Liver (tissue), 8 donors: ENCODE measurements at regions not wholly inside any gene's neighbourhood (a gene's known extent, or its start where the extent isn't known, plus 50 kb on each side); places are given as distances from the start of the nearest gene placed in this dataset.

Experiments
- DNase-seq: peaks from one replicate; pipeline ENCODE4 v3.0.0-alpha.2; 2017; ENCODE audit warnings: low spot score
- H3K27ac ChIP-seq, 2 donors: one replicate each; pipeline ENCODE4 v1.7.0; 2013; ENCODE audit warnings: inconsistent platforms in 2 of 2, low read length in 2 of 2, control low read depth in 1 of 2, low read depth in 1 of 2, mild to moderate bottlenecking in 1 of 2
- H3K27me3 ChIP-seq, 4 donors: one replicate each; pipeline versions ENCODE4 v1.6.1 to v1.7.0; 2013; ENCODE audit warnings: low read length in 3 of 4, inconsistent platforms in 1 of 4, mild to moderate bottlenecking in 1 of 4, moderate library complexity in 1 of 4; ENCODE audit not compliant: control insufficient read depth in 4 of 4, insufficient read depth in 4 of 4
- H3K36me3 ChIP-seq, 4 donors: one replicate each; pipeline versions ENCODE4 v1.6.1 to v1.7.0; 2013; ENCODE audit warnings: low read length in 3 of 4, mild to moderate bottlenecking in 3 of 4, low read depth in 1 of 4, moderate library complexity in 1 of 4; ENCODE audit not compliant: control insufficient read depth in 4 of 4, insufficient read depth in 3 of 4
- H3K4me1 ChIP-seq, 4 donors: one replicate each; pipeline versions ENCODE4 v1.6.1 to v1.7.0; 2013; ENCODE audit warnings: low read length in 3 of 4, mild to moderate bottlenecking in 3 of 4, moderate library complexity in 1 of 4; ENCODE audit not compliant: control insufficient read depth in 4 of 4, insufficient read depth in 4 of 4
- H3K4me3 ChIP-seq, 3 donors: one replicate each; pipeline versions ENCODE4 v1.6.1 to v1.7.0; 2013; ENCODE audit warnings: low read length in 3 of 3, control low read depth in 1 of 3, low read depth in 1 of 3, mild to moderate bottlenecking in 1 of 3
- H3K9ac ChIP-seq, 2 donors: one replicate each; pipeline ENCODE4 v1.7.0; 2013; ENCODE audit warnings: low read length in 2 of 2, mild to moderate bottlenecking in 2 of 2, moderate library complexity in 2 of 2, control low read depth in 1 of 2, low read depth in 1 of 2
- H3K9me3 ChIP-seq, 4 donors: one replicate each; pipeline versions ENCODE4 v1.6.1 to v1.7.0; 2013; ENCODE audit warnings: low read length in 3 of 4; ENCODE audit not compliant: control insufficient read depth in 4 of 4
- ATF3 ChIP-seq: IDR thresholded peaks from 2 replicates; pipeline ENCODE4 v1.6.1; 2016; ENCODE audit warnings: antibody characterized with exemption
- CTCF ChIP-seq: fragments of 150-350 bp; IDR thresholded peaks from 2 replicates; pipeline ENCODE4 v1.5.1; 2017; ENCODE audit warnings: improper control_type of control experiment, low read depth, low read length; ENCODE audit not compliant: missing input control
- EGR1 ChIP-seq, 2 donors: IDR thresholded peaks; 2 replicates each; pipeline ENCODE4 v1.6.1; 2016 to 2018; ENCODE audit warnings: antibody characterized with exemption in 2 of 2, low read depth in 2 of 2
- FOXA1 ChIP-seq: IDR thresholded peaks from 2 replicates; pipeline ENCODE4 v1.6.1; 2016; ENCODE audit warnings: antibody characterized with exemption
- FOXA2 ChIP-seq: IDR thresholded peaks from 2 replicates; pipeline ENCODE4 v1.6.1; 2016; ENCODE audit warnings: antibody characterized with exemption
- GABPA ChIP-seq, 2 donors: IDR thresholded peaks in 1 of 2; conservative IDR thresholded peaks in 1 of 2; 2 replicates each; pipeline ENCODE4 v1.6.1; 2016; ENCODE audit warnings: antibody characterized with exemption in 2 of 2, mild to moderate bottlenecking in 1 of 2, moderate library complexity in 1 of 2
- HNF4A ChIP-seq, 2 donors: conservative IDR thresholded peaks; 2 replicates each; pipeline ENCODE4 v1.6.1; 2016; ENCODE audit warnings: antibody characterized with exemption in 2 of 2, mild to moderate bottlenecking in 2 of 2
- HNF4G ChIP-seq: IDR thresholded peaks from 2 replicates; pipeline ENCODE4 v1.6.1; 2016; ENCODE audit warnings: antibody characterized with exemption
- JUND ChIP-seq, 2 donors: IDR thresholded peaks; 2 replicates each; pipeline ENCODE4 v1.6.1; 2016; ENCODE audit warnings: antibody characterized with exemption in 2 of 2
- MAX ChIP-seq: IDR thresholded peaks from 2 replicates; pipeline ENCODE4 v1.6.1; 2016; ENCODE audit warnings: antibody characterized with exemption
- NR2F2 ChIP-seq: IDR thresholded peaks from 2 replicates; pipeline ENCODE4 v1.6.1; 2016; ENCODE audit warnings: antibody characterized with exemption
- RAD21 ChIP-seq, 2 donors: IDR thresholded peaks; 2 replicates each; pipeline ENCODE4 v1.6.1; 2016; ENCODE audit warnings: antibody characterized with exemption in 2 of 2, mild to moderate bottlenecking in 2 of 2
- REST ChIP-seq: IDR thresholded peaks from 2 replicates; pipeline ENCODE4 v1.6.1; 2016; ENCODE audit warnings: antibody characterized with exemption, mild to moderate bottlenecking
- RXRA ChIP-seq, 2 donors: IDR thresholded peaks; 2 replicates each; pipeline ENCODE4 v1.6.1; 2017 to 2018; ENCODE audit warnings: antibody characterized with exemption in 2 of 2, mild to moderate bottlenecking in 1 of 2
- SP1 ChIP-seq: IDR thresholded peaks from 2 replicates; pipeline ENCODE4 v1.6.1; 2018; ENCODE audit warnings: antibody characterized with exemption, mild to moderate bottlenecking
- TAF1 ChIP-seq: conservative IDR thresholded peaks from 2 replicates; pipeline ENCODE4 v1.6.1; 2016; ENCODE audit warnings: antibody characterized with exemption, mild to moderate bottlenecking
- YY1 ChIP-seq: IDR thresholded peaks from 2 replicates; pipeline ENCODE4 v1.6.1; 2016; ENCODE audit warnings: antibody characterized with exemption, mild to moderate bottlenecking
- ZBTB33 ChIP-seq: IDR thresholded peaks from 2 replicates; pipeline ENCODE4 v1.6.1; 2016; ENCODE audit warnings: antibody characterized with exemption
- WGBS: extraction: QIAGEN DNeasy Blood & Tissue Kit; methylation state at CpG from one replicate; pipeline ENCODE4 v1.1.7; 2013; 5-methylcytosine and 5-hydroxymethylcytosine counted together
- donor health status: healthy.
- donor health status: healthy.
- donor health status: healthy.
- donor health status: healthy.
- donor health status: healthy.

- TF ChIP-seq CTCF (no peak), TAF1 (no peak), JUND (IDR thresholded peaks at IDR 0.05) (no peak), HNF4A (conservative IDR thresholded peaks at IDR 0.05) (no peak), YY1 (no peak), ATF3 (no peak), FOXA1 (no peak)
Measured at GRCh38 chr2:857081-857480, 93.6 kb upstream of the SNTG2 start (continued).

- no peak overlapping the region for H3K9ac ChIP-seq
- 65% methylated on average over 5 of the region's 5 CpGs for WGBS
- no peak overlapping the region for H3K4me3 ChIP-seq
- no peaks in the 10 kb centered on the region for H3K9me3 ChIP-seq
- no peaks in the 10 kb centered on the region for H3K27me3 ChIP-seq
- no peak for DNase-seq
- H3K4me1 ChIP-seq, result no peaks in the 10 kb centered on the region
- no peaks in the 10 kb centered on the region for H3K36me3 ChIP-seq
- no peak overlapping the region for H3K27ac ChIP-seq
- TF ChIP-seq FOXA1, result no peak
- TF ChIP-seq FOXA2, result no peak
- TF ChIP-seq MAX, result no peak
- TF ChIP-seq RXRA (IDR thresholded peaks at IDR 0.05), result no peak
- no peak for TF ChIP-seq NR2F2
- TF ChIP-seq TAF1, result no peak
- no peak for TF ChIP-seq GABPA (IDR thresholded peaks at IDR 0.05 in 1 of 2, conservative IDR thresholded peaks at IDR 0.05 in 1 of 2)
- TF ChIP-seq ATF3, result no peak
- TF ChIP-seq HNF4A (conservative IDR thresholded peaks at IDR 0.05), result no peak
- TF ChIP-seq SP1, result no peak
- TF ChIP-seq HNF4G, result no peak
- no peak for TF ChIP-seq ZBTB33
- no peak for TF ChIP-seq EGR1 (IDR thresholded peaks at IDR 0.05; ENCODE audit: low read depth in 2 of 2)
- TF ChIP-seq CTCF, result no peak
- no peak for TF ChIP-seq REST
- no peak for TF ChIP-seq JUND (IDR thresholded peaks at IDR 0.05)
- no peak for TF ChIP-seq RAD21 (IDR thresholded peaks at IDR 0.05)
Measured at GRCh38 chr2:856456-856855, 94.2 kb upstream of the SNTG2 start.
